Activated CD4-positive, alpha-beta T cell treated with anti-CD3 and anti-CD28 coated beads for 4 hours (primary cell): ENCODE measurements at regions not wholly inside any gene's neighbourhood (a gene's known extent, or its start where the extent isn't known, plus 50 kb on each side); places are given as distances from the start of the nearest gene placed in this dataset.
"Not testable (repeated sequence)": the region's sequence is repeated elsewhere in the genome, so short reads cannot be mapped to it uniquely, and the experiment has no call there.

ENCODE experiments used
- DNase-seq, 2 donors: peaks; one replicate each; pipeline ENCODE4 v3.0.0-alpha.2; 2020

DNA sequence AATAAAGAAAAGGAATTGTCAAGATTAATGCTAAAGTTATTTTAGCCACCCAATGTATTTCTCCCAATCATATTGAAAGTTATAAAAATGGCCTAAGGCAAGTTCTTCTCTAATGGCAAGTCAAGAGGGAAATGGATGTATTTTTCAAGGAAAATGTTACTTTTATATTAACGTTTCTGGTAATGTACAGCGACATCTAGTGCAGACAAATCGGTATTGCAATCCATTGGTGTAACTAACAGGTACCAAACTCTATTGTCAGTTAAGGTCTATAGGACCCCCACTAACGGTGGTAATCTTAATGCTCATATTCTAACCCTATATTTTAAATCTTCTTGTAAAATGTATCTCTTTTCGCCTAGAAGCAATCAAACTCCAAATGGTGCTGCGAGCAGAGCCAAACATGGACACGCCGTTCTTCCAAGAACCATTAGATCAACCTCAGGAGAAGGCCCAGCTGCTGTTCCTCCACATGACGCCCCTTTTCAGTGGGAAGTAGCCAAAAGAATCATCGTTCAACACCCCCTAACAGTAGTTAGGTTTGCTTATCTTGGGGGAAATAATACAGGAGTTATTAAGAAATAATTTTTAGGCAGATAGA, 98.5 kb upstream of the PABPC3 start:
- DNase-seq: peak in 1 of 2 donors; percentile 22

DNA sequence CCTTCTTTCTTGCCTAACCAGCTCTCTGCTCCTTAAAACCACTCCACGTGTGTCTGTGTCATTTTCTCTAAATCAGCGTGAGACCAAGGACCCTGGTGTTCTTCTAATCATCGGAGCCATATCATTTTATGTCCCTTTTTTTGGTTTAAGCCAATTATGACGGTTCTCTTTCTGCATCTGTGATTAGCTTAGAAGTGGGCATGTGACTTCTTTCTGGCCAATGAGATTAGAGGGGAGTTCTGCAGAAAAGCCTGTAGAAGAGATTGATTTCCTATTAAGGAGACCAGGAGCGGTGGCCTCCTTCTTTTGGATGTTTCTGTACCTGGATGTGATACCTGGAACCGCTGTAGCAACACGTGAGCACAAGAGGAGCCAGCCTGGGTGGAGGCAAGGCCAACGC, 97.5 kb upstream of the PABPC3 start:
- no peak for DNase-seq

DNA sequence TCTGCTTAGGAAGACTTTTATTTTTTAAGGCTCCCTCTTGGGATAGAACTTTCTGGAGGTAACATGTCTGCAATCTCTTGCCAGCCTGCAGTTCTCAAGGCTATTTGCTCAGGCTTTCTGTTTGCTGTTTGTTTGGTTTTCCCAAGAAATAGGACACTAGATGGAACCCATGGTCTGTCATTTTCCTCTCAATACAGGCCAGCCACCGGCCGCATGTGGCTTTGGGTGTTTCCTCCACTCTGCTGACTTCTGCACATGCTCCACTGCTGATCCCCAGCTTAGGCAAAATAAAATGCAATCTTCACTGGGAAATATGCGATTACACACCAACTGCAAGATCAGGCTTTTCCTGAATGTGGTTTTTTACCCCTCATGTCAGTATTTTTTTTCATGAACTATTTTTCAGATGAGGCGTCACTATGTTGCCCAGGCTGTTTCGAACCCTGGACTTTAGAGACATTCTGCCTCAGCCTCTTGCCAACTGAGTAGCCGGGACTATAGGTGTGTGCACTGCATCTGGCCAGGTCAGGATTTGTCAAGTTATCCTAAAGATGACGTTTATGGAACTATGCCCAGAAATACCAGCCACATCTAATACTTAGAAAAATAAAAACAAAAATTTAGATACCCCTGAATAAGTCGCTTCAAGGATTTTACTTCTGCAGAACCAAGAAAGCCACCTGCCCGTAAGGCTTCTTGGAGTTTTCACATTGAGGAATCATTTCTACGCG, 94.3 kb upstream of the PABPC3 start:
- DNase-seq: no peak

DNA sequence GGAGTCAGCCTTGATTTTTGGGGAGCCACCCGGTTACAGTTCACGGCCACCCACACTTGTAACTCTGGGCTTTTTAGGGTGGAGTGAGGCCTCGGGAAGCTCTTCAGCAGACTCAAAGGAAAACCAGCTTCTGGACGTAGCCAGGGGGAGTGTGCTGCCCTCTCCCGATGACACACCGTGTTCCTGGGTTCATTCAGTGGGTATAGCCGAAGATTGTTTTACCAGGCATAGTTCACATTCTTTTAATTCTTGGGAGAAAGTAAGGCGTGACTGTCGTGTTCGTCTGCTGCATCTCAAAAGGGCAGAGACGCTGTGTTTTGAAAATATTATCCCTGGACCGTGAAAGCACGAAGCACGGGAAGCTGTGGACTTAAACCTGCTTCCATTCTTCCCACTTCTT, 93.6 kb upstream of the PABPC3 start:
- DNase-seq: not testable (repeated sequence)

DNA sequence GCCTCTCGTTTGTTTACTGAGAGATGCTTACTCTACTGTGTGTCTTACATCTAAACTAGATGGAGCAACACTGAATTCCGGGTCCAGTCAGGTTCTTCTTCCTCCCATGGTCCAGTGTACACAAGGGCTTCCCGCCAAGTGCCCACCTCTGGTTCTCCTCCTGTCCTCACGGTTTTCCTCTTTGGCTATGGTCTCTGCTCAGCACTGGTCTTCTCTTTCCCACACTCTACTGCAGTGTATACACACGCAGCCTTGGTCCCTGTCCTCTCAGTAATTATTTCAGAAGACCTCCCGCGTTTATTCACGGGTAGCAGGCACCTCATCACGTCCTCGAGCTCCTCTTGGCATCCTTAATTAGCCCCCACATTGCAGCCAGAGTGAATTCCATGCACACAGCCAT, 91.4 kb upstream of the PABPC3 start:
- not testable (repeated sequence) for DNase-seq

DNA sequence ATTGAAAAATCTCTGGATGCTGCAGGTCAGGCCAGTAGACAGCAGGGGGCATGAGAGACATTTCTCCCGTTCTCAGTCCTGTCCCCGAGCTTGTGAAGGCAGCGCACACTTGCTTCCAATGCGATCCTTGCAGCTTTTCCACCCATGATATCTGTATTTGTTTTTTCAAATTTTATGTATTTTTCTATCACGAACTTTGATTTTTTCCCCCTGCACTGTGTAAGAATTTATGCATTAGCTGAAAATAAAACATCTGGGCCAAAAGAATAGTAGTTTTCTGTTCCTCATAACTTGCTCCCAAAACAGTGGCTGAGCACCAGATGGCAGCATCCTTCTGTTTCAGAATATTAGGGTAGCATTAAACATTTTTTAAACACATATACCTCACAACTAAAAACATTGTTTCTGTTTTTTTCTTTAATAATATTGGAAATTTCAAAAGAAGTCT, 90.9 kb upstream of the PABPC3 start:
- not testable (repeated sequence) for DNase-seq

DNA sequence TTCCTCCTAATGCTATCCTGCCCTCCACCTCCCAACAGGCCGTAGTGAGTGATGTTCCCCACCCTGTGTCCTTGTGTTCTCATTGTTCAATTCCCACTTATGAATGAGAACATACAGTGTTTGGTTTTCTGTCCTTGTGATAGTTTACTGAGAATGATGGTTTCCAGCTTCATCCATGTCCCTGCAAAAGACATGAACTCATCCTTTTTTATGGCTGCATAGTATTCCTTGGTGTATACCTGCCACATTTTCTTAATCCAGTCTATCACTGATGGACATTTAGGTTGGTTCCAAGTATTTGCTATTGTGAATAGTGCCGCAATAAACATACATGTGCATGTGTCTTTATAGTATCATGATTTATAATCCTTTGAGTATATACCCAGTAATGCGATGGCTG, 88.5 kb upstream of the PABPC3 start:
- DNase-seq: not testable (repeated sequence)

DNA sequence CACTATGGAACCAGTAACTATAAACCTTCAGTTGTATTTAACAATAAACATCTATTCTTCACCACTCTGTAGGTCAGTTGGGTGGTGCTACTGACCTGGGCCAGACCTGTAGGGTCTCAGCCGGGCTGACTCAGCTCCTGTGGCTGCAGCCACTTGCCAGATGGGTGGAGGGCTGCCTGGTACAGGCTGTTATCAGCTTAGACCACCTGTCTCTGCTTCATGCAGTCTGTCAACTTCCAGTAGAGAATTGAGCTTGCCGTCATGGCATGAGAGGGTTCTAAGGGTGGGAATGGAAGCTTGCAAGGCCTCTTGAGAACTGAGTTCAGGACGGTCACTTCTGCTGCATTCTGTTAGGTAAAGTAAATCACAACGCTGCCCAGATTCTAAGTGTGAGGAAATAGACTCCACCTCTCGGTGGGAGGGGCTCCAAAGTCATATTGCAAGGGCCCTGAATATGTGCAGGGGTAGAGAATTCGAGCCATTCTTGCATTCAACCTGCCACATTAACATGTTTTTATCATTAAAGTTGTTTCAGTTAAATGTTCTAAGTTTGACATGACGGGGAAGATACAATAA, 81.5 kb upstream of the PABPC3 start:
- not testable (repeated sequence) for DNase-seq

DNA sequence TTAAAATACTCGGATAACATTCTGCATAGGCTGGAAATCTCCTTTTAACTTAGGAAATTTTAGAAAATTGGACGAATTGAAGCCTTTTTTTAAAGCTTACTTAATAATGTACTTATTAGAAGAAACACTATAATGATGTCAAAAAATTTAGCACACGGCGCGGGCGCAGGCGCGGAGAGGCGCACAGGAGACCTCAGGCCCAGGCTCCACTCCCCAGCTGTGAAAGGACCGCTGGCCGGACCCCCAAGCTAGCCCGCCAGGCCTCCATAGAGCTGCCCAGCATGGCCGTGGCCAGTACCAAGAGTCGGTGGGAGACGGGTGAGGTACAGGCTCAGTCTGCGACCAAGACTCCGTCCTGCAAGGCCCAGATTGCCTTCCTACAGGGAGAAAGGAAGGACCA, 78.8 kb upstream of the PABPC3 start:
- not testable (repeated sequence) for DNase-seq

DNA sequence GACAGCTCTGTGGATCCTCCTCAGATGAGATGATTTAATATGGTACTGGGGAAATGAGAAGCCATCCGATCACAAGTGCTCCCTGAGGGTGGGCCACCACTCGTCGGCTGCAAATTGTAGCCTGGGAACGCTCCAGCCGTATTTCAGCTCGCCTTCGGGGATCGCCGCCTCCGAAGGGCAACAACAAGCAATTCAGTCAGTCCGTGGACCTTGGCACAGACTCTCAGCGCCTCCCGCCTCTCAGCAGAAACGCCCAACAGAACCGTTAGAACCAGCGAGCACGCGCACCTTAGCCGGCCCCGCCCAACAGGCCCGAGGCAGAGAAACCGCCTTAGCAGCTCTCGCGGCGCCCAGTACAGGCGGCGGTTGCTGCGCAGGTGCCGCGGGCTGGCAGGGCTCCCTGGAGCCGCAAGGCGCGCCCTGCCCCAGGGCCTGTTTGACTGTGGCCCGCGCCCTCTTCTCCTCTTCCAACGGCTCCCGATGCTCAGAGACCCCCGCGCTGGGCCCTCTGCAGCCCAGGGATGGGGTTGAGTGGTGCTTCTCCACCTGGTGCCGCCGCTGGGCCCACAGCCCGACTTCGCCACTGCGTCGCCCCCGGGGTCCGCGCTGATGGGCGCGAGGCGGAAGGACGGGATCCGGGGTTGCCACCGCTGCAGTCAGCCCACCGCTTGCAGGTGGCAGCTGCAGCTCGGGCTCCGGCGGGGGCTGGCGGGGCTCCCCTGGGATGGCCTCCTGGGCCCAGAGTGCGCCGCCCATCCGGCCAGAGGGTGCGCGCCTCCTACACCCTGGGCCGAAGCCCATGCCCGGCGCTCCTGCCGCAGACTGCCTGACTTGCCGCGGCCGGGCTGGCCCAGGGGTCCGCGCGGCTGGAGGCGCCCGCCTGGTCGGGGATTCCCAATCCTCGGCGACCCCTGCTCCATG, 77.9 kb upstream of the PABPC3 start:
- DNase-seq: peak in 1 of 2 donors; percentile 12

DNA sequence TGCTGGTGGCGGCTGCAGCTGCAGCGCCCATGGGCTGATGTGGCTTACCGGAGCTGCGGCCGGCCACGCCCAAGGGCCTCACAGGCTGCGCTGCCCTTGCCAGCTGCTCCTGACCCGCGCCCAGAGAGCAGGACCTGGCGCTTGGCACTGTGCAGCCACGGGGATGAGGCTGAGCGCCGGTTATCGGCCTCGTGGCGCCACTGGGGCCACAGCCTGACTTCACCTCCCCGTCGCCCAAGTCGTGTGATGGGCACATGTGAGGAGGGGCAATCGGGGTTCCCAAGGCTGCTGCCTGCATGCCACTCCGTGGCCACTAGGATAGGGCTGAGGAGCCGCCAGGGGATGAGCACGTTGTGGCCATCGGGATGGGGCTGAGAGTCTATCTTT, 77.2 kb upstream of the PABPC3 start:
- DNase-seq: no peak

DNA sequence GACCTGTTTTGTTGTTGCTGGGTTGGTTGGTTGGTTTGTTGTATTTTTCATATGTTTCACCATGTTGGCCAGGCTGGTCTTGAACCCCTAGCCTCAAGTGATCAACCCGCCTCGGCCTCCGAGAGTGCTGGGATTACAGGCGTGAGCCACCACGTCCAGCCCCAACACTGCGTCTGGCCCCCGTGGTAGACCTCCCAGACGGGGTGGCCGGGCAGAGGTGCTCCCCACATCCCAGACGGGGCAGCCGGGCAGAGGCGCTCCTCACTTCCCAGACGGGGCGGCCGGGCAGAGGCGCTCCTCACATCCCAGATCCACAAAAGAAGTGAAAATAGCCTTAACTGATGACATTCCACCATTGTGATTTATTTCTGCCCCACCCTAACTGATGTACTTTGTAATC, 76.2 kb upstream of the PABPC3 start:
- not testable (repeated sequence) for DNase-seq

DNA sequence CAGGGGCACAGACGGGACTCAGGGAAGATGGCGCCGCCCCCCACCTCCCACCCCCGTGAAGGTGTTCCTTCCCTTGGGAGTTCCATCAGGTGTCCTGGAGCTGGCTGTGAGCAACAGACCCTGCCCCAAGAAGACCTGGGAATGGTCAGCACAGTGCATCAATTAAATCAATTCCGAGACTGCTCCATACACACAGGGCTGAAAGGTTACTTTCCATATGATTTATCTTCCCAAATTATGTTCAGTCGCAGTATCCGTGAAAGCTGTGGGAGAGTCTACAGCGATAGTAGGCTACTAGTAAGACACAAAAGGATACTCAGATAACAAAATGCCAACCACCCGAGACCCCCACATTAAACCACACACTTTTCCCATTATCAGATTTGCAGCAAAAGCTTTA, 71.8 kb upstream of the PABPC3 start:
- no peak for DNase-seq

DNA sequence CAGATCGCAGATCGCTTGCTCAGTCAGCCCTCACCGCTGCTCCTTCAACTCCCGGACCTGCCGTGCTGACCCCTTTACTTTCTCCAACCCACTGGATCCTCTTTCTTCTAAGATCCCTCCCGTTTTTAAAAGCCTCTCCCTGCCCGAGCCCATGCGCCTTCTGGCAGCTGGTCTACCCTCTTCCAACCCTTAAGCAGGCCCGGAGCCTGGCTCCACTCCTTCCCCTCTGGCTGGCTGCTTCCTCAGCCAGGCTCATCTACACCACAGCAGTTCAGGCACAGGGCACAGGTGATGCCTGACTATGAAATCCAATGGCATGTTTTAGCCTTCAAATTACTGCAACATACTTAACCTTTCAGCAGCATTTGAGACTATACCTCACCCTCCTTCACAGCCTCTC, 63.8 kb upstream of the PABPC3 start:
- DNase-seq: no peak

DNA sequence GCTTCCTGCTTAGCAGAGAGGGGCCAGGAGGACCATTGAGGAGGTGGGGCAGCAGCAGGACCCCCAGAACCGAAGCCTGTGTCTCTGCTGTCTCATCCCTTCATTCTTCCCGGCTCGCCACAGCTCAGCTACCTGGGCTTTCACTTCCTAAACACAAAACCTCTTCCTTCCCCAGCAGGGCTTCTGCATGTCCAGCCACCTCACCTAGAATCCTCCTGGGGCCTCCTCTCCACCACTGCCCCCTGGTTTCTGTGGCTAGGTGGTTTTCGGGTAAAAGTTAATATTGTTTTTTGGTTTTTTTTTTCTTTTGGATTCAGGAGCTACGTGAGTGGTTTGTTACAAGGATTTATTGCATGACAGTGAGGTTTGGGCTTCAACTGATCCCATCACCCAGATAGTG, 61.8 kb upstream of the PABPC3 start:
- DNase-seq: no peak

DNA sequence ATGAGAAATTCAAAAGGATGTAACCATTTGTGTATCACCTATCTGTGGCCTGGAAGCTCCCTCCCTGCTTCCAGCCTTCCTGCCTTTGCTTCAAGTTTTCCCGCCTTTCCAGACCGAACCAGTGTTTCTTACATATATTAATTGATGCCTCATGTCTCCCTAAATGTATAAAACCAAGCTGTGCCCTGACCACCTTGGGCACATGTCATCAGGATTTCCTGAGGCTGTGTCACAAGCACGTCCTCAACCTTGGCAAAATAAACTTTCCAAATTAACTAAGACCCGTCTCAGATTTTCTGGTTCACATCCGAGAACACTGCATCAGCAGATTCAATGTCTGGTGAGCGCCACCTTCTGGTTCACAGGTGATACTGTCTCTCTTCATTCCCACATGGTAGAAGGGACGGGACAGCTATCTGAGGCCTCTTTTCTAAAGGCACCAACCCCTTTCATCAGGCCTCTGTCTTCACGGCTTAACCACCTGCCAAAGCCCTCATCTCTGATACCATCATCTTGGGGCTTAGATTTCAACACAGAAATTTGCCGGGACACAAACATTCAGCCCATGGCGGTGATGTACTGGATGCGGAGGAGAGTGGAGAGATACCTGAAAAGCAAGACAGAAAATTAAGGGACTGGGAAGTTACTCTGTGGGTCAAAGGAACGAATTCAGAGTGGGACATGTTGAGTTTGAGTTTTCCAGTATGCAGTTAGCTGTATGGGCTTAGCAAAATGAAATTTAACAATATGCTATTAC, 58.7 kb upstream of the PABPC3 start:
- peak; percentile 22 for DNase-seq

DNA sequence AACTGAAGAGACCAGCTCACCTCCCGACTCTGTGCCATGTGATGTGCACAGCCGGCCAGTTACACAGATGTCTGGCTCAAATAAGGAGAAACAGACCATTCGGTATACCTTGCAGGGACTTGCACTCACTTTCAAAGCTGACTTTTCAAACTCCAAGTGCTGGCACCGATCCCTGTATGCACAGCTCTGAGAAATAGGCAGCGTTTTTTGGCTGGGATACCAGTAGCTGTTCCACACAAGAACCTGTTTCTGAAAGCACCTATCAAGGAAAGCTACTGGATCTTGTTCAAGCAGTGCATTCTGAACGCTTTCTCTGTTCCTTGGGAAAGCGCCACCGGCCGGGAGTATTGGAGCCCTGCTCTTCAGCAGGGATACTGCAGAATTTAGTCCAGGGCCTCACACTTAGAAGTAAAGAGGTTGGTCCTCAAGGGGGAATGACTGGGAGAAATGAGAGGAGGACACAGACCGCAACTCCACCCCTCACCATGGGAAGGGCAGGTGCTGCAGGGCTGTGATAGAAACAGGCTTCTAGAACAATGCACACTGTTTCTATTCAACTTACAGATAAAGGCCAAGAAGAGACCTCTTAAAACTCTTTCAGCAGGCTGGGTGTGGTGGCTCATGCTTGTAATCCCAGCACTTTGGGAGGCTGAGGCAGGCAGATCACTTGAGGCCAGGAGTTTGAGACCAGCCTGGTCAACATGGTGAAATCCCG, 53.6 kb upstream of the PABPC3 start:
- no peak for DNase-seq

DNA sequence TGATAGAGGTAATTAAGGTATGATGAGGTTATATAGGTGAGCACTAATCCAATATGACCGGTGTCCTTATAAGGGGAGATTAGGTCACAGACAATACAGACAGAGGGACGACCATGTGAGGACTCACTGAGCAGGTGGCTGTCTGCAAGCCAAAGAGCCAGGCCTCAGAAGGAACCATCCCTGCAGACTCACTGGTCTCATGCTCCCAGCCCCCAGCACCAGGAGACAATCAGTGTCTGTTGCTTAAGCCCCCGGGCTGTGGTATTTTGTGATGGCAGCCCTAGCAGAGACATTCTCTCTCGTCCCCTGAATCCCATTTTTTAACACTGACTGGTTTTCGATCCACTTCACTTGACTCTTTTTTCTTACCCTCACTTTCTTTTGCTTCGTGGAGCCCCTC, 51.9 kb upstream of the PABPC3 start:
- DNase-seq: no peak
